Peyer's patch (tissue), 4 donors: ENCODE measurements at regions not wholly inside any gene's neighbourhood (a gene's known extent, or its start where the extent isn't known, plus 50 kb on each side); places are given as distances from the start of the nearest gene placed in this dataset.

Experiments used
- POLR2A ChIP-seq, 2 donors: fragments of 450-650 bp; IDR thresholded peaks; one replicate each; pipeline ENCODE4 v1.5.1; 2017; ENCODE audit warnings: antibody characterized with exemption in 2 of 2, mild to moderate bottlenecking in 2 of 2, moderate library complexity in 2 of 2
- TF ChIP-seq, protein P1 (sequence below), 6 experiments: fragments of 450-650 bp in 4 of 6; fragments of 200-600 bp in 2 of 6; sonication (generic) in 1 of 6; IDR thresholded peaks; one replicate each; pipeline ENCODE4 v1.5.1; 2017 to 2019; ENCODE audit warnings: antibody characterized with exemption in 6 of 6, mild to moderate bottlenecking in 3 of 6, moderate library complexity in 1 of 6

GRCh38 chr6:81878479-81878878 lies 126.0 kb upstream of the TENT5A start:
- no peak for TF ChIP-seq POLR2A (IDR thresholded peaks at IDR 0.05)
- TF ChIP-seq, protein P1, sequence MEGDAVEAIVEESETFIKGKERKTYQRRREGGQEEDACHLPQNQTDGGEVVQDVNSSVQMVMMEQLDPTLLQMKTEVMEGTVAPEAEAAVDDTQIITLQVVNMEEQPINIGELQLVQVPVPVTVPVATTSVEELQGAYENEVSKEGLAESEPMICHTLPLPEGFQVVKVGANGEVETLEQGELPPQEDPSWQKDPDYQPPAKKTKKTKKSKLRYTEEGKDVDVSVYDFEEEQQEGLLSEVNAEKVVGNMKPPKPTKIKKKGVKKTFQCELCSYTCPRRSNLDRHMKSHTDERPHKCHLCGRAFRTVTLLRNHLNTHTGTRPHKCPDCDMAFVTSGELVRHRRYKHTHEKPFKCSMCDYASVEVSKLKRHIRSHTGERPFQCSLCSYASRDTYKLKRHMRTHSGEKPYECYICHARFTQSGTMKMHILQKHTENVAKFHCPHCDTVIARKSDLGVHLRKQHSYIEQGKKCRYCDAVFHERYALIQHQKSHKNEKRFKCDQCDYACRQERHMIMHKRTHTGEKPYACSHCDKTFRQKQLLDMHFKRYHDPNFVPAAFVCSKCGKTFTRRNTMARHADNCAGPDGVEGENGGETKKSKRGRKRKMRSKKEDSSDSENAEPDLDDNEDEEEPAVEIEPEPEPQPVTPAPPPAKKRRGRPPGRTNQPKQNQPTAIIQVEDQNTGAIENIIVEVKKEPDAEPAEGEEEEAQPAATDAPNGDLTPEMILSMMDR (IDR thresholded peaks at IDR 0.05), result no peak
